Esophagus (tissue), 2 donors: ENCODE measurements at regions not wholly inside any gene's neighbourhood (a gene's known extent, or its start where the extent isn't known, plus 50 kb on each side); places are given as distances from the start of the nearest gene placed in this dataset.

Source experiments
- H3K27ac ChIP-seq, 2 donors: one replicate each; pipeline ENCODE4 v1.5.1; 2013; ENCODE audit warnings: low read depth in 2 of 2, mild to moderate bottlenecking in 2 of 2, inconsistent platforms in 1 of 2, low read length in 1 of 2, moderate library complexity in 1 of 2
- H3K27me3 ChIP-seq, 2 donors: one replicate each; pipeline ENCODE4 v1.6.1; 2013; ENCODE audit warnings: low read length in 2 of 2, control low read depth in 1 of 2, mild to moderate bottlenecking in 1 of 2; ENCODE audit not compliant: insufficient read depth in 2 of 2, control insufficient read depth in 1 of 2
- H3K36me3 ChIP-seq, 2 donors: one replicate each; pipeline ENCODE4 v1.6.1; 2013; ENCODE audit warnings: low read length in 1 of 2; ENCODE audit not compliant: control insufficient read depth in 2 of 2, insufficient read depth in 2 of 2
- H3K4me1 ChIP-seq, 2 donors: one replicate each; pipeline ENCODE4 v1.6.1; 2013; ENCODE audit warnings: low read length in 1 of 2; ENCODE audit not compliant: control insufficient read depth in 2 of 2, insufficient read depth in 2 of 2
- H3K4me3 ChIP-seq, 2 donors: one replicate each; pipeline ENCODE4 v1.5.1; 2013; ENCODE audit warnings: low read length in 2 of 2, mild to moderate bottlenecking in 2 of 2, low read depth in 1 of 2, moderate library complexity in 1 of 2
- H3K9me3 ChIP-seq, 2 donors: one replicate each; pipeline ENCODE4 v1.6.1; 2013; ENCODE audit warnings: mild to moderate bottlenecking in 2 of 2, low read depth in 1 of 2, low read length in 1 of 2, moderate library complexity in 1 of 2; ENCODE audit not compliant: control insufficient read depth in 2 of 2, insufficient read depth in 1 of 2
- WGBS, 2 donors: extraction: QIAGEN DNeasy Blood & Tissue Kit; methylation state at CpG; one replicate each; pipeline ENCODE4 v1.1.7; 2013; 5-methylcytosine and 5-hydroxymethylcytosine counted together
- donor health status: healthy with polysubstance abuse.
- donor health status: Bipolar disorder and iron deficiency.

DNA sequence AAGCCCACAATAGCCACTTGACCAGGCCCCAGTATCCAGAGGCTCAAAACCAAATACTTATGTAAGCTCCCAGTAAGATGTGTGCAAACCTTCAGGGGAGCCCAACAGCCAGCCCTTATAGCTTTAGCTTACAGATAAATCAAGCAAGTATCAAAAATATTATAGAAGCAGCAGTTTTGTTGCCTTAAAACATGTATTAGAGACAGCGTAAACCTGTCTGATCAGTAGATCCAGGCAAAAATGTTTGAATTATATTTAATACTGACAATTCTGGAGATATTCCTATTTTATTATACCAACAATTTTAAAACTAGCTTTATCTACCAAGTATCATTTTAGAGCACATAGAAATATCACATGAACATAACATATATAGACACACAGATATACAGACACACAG is 365.6 kb upstream of the KLF4 start:
- Histone ChIP-seq H3K27ac (no peak overlapping the region), H3K4me1 (peaks cover 0 to 3% of the 10 kb centered on the region in 2 donors), H3K9me3 (peaks cover 3% of the 10 kb centered on the region in 2 donors), H3K27me3 (no peaks in the 10 kb centered on the region), H3K4me3 (no peak overlapping the region), H3K36me3 (no peaks in the 10 kb centered on the region)
- WGBS, 2 donors, result 95 to 98% methylated on average over 1 of the region's 1 CpG

- Histone ChIP-seq H3K36me3 (no peaks in the 10 kb centered on the region), H3K27me3 (no peaks in the 10 kb centered on the region), H3K27ac (no peak overlapping the region), H3K4me1 (peaks cover 0 to 3% of the 10 kb centered on the region in 2 donors), H3K9me3 (peaks cover 0 to 3% of the 10 kb centered on the region in 2 donors), H3K4me3 (no peak overlapping the region)
- WGBS, 2 donors, result 74 to 87% methylated on average over 6 of the region's 6 CpGs
Measured at GRCh38 chr9:107853461-107853860, 363.9 kb upstream of the KLF4 start.

- Histone ChIP-seq H3K27ac (no peak overlapping the region), H3K4me1 (peaks cover 0 to 3% of the 10 kb centered on the region in 2 donors), H3K4me3 (no peak overlapping the region), H3K27me3 (no peaks in the 10 kb centered on the region), H3K36me3 (no peaks in the 10 kb centered on the region), H3K9me3 (peaks cover 0 to 3% of the 10 kb centered on the region in 2 donors)
Measured at GRCh38 chr9:107852891-107853290, 363.3 kb upstream of the KLF4 start.

DNA sequence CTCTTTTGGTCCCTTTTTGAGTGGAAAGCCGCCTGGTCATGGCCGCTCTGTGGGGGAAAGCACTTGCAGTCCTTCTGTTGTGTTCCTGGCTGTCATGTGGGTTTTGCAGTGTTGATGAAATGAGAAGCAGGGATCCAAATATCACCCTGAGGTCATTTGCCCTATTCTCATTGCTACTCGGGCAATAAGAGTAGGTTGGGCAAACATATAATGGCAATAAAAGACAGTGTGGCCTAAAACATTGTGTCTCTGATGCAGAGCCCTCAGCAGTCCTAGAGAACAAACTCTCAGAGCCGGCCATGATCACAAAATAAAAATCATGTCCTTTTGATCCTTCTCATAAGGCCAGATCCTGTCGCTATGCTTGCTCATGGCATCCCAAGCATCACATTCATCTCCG is 361.1 kb upstream of the KLF4 start:
- WGBS, 2 donors, result 89 to 92% methylated on average over 6 of the region's 6 CpGs
- no peaks in the 10 kb centered on the region for H3K4me1 ChIP-seq
- H3K9me3 ChIP-seq, result no peaks in the 10 kb centered on the region
- no peak overlapping the region for H3K4me3 ChIP-seq
- H3K27ac ChIP-seq, result no peak overlapping the region
- H3K27me3 ChIP-seq, result no peaks in the 10 kb centered on the region
- H3K36me3 ChIP-seq, result no peaks in the 10 kb centered on the region

DNA sequence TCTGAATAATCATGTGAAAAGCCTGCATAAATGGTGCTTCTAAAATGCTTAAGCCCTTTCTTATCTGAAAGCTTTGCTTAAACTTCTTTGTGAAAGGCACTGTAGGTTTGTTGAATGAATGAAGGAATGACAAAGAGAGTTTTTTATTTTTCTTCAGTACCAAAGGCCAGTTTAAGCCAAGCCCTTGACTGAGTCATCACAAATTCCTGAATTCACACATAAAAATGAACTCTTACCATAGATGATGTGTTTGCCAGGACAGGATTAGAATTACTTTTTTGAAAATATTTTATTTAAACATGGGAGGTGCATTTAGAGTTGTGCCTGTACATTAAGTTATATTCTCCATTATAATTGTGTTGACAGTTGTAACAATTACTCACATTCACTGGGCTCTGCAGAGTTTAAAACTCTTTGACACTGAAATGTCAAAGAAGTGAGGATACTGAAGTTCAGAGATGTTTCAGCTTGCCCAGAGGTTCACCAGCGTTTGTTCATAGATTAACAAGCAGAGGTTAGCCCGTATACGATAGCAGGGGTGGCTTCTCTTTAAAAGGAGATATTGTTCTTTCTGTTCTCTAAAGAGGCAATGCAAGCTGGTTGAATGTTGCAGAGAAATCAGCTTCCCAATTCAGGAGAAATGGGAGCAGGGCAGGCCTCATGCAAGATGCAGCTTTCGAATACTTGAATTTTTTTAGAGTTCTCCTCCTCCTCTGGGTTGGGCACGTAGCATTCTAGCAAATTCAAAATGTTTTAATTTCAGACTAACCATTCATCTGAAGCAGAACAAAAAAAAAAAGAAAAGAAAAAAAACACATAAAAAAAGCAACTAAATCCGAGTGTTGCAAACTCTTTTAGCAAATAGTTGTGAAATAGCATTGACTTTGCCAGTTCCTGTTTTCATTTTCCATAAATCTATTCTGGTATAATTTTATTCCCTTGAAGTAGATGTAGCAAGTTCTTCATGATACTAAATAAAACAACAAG is 358.7 kb upstream of the KLF4 start:
- no peaks in the 10 kb centered on the region for H3K9me3 ChIP-seq
- 39 to 59% methylated on average over 6 of the region's 6 CpGs for WGBS, 2 donors
- H3K27ac ChIP-seq, result peak overlapping the region in 1 of 2 donors; percentile 10

DNA sequence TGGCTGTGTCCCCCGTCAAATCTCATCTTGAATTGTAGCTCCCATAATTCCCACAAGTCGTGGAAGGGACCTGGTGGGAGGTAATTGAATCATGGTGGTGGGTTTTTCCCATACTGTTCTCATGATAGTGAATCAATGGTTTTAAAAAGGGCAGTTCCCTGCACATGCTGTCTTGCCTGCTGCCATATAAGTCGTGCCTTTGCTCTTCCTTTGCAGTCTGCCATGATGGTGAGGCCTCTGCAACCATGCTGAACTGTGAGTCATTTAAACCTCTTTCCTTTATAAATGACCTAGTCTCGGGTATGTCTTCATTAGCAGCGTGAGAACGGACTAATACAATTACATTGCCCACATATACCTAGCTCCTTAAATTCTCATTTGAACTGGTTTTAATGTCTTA is 353.0 kb upstream of the KLF4 start:
- H3K36me3 ChIP-seq, result no peaks in the 10 kb centered on the region
- WGBS, 2 donors, result 84 to 89% methylated on average over 6 of the region's 6 CpGs
- no peaks in the 10 kb centered on the region for H3K9me3 ChIP-seq
- H3K27me3 ChIP-seq, result no peaks in the 10 kb centered on the region
- no peak overlapping the region for H3K27ac ChIP-seq
- H3K4me3 ChIP-seq, result no peak overlapping the region
- H3K4me1 ChIP-seq, result no peaks in the 10 kb centered on the region

More for the DNA sequence above, 358.7 kb upstream of the KLF4 start:
- no peaks in the 10 kb centered on the region for H3K4me1 ChIP-seq
- no peak overlapping the region for H3K4me3 ChIP-seq
- H3K27me3 ChIP-seq, result no peaks in the 10 kb centered on the region
- H3K36me3 ChIP-seq, result no peaks in the 10 kb centered on the region

- H3K4me3 ChIP-seq, result no peak overlapping the region
- WGBS, 2 donors, result 79 to 88% methylated on average over 2 of the region's 2 CpGs
- no peaks in the 10 kb centered on the region for H3K9me3 ChIP-seq
- no peaks in the 10 kb centered on the region for H3K4me1 ChIP-seq
- H3K36me3 ChIP-seq, result no peaks in the 10 kb centered on the region
- no peaks in the 10 kb centered on the region for H3K27me3 ChIP-seq
- H3K27ac ChIP-seq, result no peak overlapping the region
Measured at GRCh38 chr9:107841076-107841475, 351.5 kb upstream of the KLF4 start.

- Histone ChIP-seq H3K4me1 (no peaks in the 10 kb centered on the region), H3K4me3 (no peak overlapping the region), H3K27ac (no peak overlapping the region), H3K27me3 (no peaks in the 10 kb centered on the region), H3K9me3 (no peaks in the 10 kb centered on the region), H3K36me3 (no peaks in the 10 kb centered on the region)
- WGBS, 2 donors, result 79 to 95% methylated on average over 1 of the region's 1 CpG
Measured at GRCh38 chr9:107839371-107839770, 349.8 kb upstream of the KLF4 start.

GRCh38 chr9:107838766-107839165 is 349.2 kb upstream of the KLF4 start:
- 79 to 87% methylated on average over 1 of the region's 1 CpG for WGBS, 2 donors
- H3K9me3 ChIP-seq, result no peaks in the 10 kb centered on the region
- H3K4me3 ChIP-seq, result no peak overlapping the region
- no peaks in the 10 kb centered on the region for H3K4me1 ChIP-seq
- H3K27ac ChIP-seq, result no peak overlapping the region
- no peaks in the 10 kb centered on the region for H3K36me3 ChIP-seq
- no peaks in the 10 kb centered on the region for H3K27me3 ChIP-seq

DNA sequence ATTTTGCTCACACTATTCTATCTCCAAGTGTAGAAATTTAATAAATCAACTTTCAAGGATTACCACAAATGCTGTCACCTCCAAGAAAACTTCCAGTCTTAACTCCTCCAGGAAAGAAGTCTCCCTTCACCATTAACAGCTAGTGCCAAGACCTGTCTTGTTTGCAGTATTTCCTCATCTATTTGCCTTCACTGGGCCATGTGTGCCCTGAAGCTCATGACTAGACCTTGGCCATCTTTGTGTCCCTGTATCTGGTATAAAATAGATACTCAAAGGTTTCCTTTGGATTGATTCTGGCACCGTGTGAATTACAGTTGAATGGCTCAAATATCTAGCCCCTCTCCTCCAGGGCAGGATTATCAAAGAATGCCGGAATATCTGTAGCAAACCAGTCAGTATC is 346.7 kb upstream of the KLF4 start:
- no peaks in the 10 kb centered on the region for H3K27me3 ChIP-seq
- H3K27ac ChIP-seq, result no peak overlapping the region
- WGBS, 2 donors, result 88 to 91% methylated on average over 2 of the region's 2 CpGs
- no peaks in the 10 kb centered on the region for H3K36me3 ChIP-seq
- no peaks in the 10 kb centered on the region for H3K4me1 ChIP-seq
- no peak overlapping the region for H3K4me3 ChIP-seq
- no peaks in the 10 kb centered on the region for H3K9me3 ChIP-seq
